HFF-Myc (cell line): ENCODE measurements at regions not wholly inside any gene's neighbourhood (a gene's known extent, or its start where the extent isn't known, plus 50 kb on each side); places are given as distances from the start of the nearest gene placed in this dataset.

Experiments
- DNase-seq: peaks from one replicate; pipeline ENCODE4 v3.0.0-alpha.2; 2011; ENCODE audit warnings: low read depth; ENCODE audit errors: extremely low read depth
- H3K4me3 ChIP-seq: replicated peaks from 2 replicates; pipeline ENCODE4 v1.5.1; 2011; ENCODE audit warnings: low read depth, mild to moderate bottlenecking, control low read depth, low read length
- TF ChIP-seq, protein P1 (sequence below): IDR thresholded peaks from 2 replicates; pipeline ENCODE4 v1.5.1; 2012; ENCODE audit warnings: mild to moderate bottlenecking, low read depth, low read length, control low read depth; ENCODE audit errors: missing control alignments

GRCh38 chr18:76771192-76771799 is 51.1 kb upstream of the ZNF236 start:
- no peak for DNase-seq
- H3K4me3 ChIP-seq = no peak overlapping the region
- TF ChIP-seq, protein P1, sequence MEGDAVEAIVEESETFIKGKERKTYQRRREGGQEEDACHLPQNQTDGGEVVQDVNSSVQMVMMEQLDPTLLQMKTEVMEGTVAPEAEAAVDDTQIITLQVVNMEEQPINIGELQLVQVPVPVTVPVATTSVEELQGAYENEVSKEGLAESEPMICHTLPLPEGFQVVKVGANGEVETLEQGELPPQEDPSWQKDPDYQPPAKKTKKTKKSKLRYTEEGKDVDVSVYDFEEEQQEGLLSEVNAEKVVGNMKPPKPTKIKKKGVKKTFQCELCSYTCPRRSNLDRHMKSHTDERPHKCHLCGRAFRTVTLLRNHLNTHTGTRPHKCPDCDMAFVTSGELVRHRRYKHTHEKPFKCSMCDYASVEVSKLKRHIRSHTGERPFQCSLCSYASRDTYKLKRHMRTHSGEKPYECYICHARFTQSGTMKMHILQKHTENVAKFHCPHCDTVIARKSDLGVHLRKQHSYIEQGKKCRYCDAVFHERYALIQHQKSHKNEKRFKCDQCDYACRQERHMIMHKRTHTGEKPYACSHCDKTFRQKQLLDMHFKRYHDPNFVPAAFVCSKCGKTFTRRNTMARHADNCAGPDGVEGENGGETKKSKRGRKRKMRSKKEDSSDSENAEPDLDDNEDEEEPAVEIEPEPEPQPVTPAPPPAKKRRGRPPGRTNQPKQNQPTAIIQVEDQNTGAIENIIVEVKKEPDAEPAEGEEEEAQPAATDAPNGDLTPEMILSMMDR = no peak

DNA sequence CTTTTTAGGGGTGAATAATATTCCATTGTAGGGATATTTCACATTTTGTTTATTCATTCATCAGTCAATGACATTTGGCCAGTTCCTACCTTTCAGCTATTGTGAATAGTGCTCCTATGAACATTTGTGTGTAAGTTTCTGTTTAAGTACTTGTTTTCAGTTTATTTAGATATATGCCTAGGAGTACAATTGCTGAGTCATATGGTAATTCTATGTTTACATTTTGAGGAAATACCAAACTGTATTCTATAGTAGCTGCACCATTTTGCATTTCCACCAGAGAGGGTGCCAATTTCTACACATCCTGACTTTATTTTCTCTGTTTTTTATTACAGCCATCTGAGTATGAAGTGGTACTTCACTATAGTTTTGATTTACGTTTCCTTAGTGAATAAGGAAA is 54.4 kb upstream of the ZNF236 start:
- TF ChIP-seq, protein P1 = no peak
- DNase-seq = no peak
- no peak overlapping the region for H3K4me3 ChIP-seq

GRCh38 chr18:76766429-76766828 is 55.9 kb upstream of the ZNF236 start:
- DNase-seq = no peak
- TF ChIP-seq, protein P1 = no peak
- H3K4me3 ChIP-seq = no peak overlapping the region

GRCh38 chr18:76765649-76766048 is 56.7 kb upstream of the ZNF236 start:
- no peak overlapping the region for H3K4me3 ChIP-seq
- DNase-seq = no peak
- TF ChIP-seq, protein P1 = no peak

DNA sequence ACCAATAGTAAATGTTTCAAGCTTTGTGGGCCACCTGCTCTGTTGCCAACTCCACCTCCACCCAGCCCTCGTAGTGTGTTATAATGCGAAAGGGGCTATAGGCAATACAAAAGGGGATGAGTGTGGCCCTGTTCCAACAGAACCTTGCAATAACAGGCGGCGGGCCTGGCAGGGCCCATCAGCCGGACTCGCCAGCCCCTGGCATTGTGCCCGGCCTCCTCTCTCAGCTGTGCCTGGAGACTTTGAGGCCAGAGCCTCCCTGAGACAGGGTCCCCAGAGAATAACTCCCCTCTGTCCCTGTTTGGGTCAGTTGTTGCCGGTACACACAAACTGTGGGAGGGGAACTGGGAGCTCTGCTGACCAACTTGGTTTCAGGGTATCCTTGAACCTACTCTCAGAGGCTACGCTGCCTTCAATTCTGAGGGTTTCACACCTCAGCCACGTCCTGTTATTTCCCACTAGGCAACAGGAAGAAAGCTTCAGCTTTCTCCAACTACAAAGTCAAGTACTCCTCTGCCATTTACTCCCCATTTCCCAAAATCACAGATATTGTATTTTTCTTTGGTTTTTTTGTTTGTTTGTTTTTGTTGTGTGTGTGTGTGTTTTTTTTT is 58.0 kb upstream of the ZNF236 start:
- TF ChIP-seq, protein P1 = no peak
- H3K4me3 ChIP-seq = no peak overlapping the region
- no peak for DNase-seq

DNA sequence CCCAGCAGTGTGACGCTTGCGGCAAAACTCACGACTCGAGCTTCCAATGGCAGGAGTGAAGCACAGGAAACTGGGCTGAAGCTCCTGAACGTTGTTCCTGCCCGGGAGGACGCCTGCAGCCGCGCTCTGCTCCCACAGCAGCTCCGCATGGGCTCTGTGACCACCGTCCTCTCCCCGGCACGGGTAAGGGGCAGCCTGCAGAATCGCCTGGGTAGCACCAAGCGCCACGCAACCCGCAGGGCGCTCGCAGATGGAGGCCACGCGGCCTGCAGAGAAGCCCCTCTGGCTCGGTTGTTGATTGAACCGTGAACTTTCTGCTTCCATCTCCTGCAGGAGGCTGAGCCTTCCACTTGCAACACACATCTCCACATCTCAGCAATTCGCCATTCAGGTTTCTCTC is 63.3 kb upstream of the ZNF236 start:
- TF ChIP-seq, protein P1 = no peak
- no peak overlapping the region for H3K4me3 ChIP-seq
- DNase-seq = no peak

- TF ChIP-seq, protein P1 = no peak
- no peak overlapping the region for H3K4me3 ChIP-seq
- no peak for DNase-seq
Measured at GRCh38 chr18:76757925-76758324, 64.4 kb upstream of the ZNF236 start.
